Fibroblast of pulmonary artery (primary cell): ENCODE measurements at regions not wholly inside any gene's neighbourhood (a gene's known extent, or its start where the extent isn't known, plus 50 kb on each side); places are given as distances from the start of the nearest gene placed in this dataset.
A peak's percentile ranks its signal among the peaks of the same experiment; 100 is the strongest.

Experiments used
- DNase-seq: peaks from one replicate; pipeline ENCODE4 v3.0.0-alpha.2; 2010; ENCODE audit warnings: low read depth
- H3K4me3 ChIP-seq: replicated peaks from 2 replicates; pipeline ENCODE4 v1.5.1; 2011; ENCODE audit warnings: low read depth, mild to moderate bottlenecking, control low read depth, low read length, moderate library complexity
- TF ChIP-seq, protein P1 (sequence below): IDR thresholded peaks from 2 replicates; pipeline ENCODE4 v1.5.1; 2011; ENCODE audit warnings: mild to moderate bottlenecking, control low read depth, low read length, inconsistent platforms; ENCODE audit errors: missing control alignments

DNA sequence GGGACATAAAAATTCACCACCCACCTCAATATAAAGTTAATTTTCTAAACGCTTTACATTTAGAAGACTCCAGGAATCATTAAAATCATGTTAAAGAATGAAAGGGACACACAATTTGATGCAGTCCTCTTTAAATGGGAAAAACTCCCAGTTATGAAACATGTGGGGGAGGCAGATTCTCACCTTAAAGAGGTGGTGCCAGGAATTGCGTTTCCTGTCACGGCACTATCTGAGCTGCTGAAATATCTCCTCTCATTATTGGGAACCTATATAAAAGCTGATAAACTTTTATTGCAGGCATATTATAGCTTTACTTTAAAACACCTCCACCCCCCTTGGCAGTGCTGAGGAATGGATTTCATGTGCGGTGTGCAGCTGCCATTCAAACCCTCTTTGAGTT, 94.8 kb upstream of the SORCS3 start:
- H3K4me3 ChIP-seq = no peak overlapping the region
- no peak for DNase-seq
- TF ChIP-seq, protein P1, sequence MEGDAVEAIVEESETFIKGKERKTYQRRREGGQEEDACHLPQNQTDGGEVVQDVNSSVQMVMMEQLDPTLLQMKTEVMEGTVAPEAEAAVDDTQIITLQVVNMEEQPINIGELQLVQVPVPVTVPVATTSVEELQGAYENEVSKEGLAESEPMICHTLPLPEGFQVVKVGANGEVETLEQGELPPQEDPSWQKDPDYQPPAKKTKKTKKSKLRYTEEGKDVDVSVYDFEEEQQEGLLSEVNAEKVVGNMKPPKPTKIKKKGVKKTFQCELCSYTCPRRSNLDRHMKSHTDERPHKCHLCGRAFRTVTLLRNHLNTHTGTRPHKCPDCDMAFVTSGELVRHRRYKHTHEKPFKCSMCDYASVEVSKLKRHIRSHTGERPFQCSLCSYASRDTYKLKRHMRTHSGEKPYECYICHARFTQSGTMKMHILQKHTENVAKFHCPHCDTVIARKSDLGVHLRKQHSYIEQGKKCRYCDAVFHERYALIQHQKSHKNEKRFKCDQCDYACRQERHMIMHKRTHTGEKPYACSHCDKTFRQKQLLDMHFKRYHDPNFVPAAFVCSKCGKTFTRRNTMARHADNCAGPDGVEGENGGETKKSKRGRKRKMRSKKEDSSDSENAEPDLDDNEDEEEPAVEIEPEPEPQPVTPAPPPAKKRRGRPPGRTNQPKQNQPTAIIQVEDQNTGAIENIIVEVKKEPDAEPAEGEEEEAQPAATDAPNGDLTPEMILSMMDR = no peak

DNA sequence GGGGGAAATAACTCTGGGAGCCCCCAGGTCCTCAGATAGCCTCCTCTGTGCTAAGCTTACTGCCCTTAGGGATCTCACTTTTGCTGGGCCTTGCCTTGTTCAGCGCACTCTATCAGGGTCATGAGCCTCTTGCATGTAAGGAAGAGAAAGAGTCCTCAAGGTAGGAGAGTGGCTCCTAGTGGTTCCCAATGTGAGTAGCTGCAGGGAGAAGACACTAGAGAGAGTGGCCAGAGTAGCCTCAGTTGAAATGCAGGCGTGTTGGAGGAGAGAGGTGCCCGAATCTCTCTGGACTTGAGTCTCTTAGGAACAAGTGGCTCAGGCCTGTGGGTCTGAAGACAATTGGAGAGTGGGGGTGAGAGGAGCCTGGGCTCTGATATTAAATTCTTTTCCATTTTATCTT, 94.3 kb upstream of the SORCS3 start:
- no peak for DNase-seq
- TF ChIP-seq, protein P1 = no peak
- H3K4me3 ChIP-seq = no peak overlapping the region

DNA sequence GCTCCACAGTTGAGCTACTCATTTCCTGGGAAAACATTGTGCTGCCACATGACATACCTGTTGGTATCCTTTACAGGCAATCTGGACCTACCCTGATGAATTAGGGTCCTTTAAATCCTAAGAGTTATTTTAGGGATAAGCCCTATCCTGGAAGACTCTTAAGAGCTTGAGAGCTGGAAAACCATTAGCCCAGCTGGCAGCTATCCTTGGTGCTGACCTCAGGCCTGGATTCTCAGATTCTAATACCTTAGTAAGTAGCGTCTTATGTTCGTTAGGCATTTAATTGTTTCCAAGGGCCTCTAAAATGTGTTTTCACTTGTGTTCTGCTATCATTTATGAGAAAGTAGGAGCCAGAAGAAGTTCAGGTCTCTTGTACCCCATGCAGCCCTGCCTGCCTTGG, 93.0 kb upstream of the SORCS3 start:
- peak; percentile 36 for DNase-seq
- TF ChIP-seq, protein P1 = no peak
- H3K4me3 ChIP-seq = no peak overlapping the region

DNA sequence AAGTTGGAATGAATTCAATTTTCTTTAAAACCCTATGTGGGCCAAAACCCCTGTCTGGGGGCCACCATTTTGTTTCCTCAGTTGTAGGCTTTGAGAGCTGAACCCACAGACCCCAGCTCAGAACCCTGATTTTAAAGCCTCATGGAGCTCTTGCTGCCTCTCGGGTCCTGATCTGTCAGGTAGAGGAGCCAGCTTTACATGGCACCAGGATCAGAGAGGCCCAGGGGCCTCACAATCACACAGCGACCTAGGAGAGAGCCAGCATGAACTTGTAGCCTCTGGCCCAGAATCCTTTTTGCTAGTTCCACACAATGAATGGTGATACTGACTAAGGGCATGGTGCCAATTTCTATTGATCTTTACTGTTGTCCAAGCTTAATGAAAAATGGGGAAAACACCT, 84.3 kb upstream of the SORCS3 start:
- TF ChIP-seq, protein P1 = no peak
- DNase-seq = no peak
- H3K4me3 ChIP-seq = no peak overlapping the region

DNA sequence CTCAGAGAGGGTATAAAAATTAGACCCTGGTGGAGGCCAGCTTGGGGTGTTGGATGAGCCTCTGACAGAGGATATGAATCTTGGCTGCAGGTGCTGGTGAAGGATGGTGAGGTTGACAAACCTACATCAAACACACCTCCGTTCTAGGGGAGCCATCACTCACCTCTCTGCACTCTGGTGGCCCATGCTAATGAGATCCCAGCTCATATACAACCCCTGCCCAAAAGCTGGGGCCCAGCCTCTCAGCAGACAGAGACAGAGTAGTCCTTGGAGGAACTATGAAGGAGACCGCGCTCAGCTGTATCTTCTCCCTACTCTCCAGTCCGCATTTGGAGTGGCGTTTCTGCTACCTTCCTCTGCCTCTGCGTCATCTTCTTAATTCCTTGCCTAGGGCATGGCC, 83.1 kb upstream of the SORCS3 start:
- H3K4me3 ChIP-seq = no peak overlapping the region
- no peak for DNase-seq
- TF ChIP-seq, protein P1 = no peak

DNA sequence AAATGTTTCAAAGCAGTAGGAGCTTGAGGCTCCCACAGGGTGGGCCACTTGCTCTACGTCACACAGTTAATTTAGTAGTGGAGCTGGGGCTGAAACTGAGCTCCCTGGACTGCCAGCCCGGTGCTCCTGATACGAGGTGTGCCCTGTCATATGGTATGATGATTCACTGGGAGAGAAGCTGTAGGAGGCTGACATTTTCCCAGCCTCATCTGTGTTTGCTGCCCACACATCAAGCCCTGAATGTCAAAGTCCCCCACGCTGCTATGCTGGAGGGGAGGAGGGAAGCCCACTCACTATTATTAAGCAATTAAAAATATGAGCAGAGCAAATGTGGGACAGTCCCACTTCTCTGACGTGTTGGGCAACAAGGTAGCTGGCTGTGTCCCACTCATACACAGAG, 81.2 kb upstream of the SORCS3 start:
- TF ChIP-seq, protein P1 = no peak
- no peak overlapping the region for H3K4me3 ChIP-seq
- no peak for DNase-seq

DNA sequence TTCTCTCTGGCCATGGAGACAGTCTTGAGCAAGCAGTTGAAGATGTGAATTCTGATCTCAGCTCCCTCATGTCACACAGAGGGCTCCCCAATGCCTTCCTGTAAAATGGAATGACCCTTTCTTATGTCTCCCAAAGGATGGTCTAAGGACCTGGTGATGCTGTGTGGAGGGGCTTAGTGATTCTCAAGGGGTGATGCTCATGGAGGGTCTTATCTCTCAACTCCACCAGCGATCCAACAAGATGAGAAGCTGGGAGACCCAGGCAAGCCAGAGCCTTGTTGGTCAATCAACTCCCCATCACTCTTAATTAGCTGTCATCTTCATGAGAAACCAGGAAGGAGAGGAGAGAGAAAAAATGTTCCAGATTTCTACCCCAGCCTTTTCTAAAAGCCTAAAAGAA, 78.0 kb upstream of the SORCS3 start:
- H3K4me3 ChIP-seq = no peak overlapping the region
- no peak for DNase-seq
- TF ChIP-seq, protein P1 = no peak
